H9 (cell line): ENCODE measurements at regions not wholly inside any gene's neighbourhood (a gene's known extent, or its start where the extent isn't known, plus 50 kb on each side); places are given as distances from the start of the nearest gene placed in this dataset.

Experiments used
- DNase-seq: peaks from one replicate; pipeline ENCODE4 v3.0.0-alpha.2; 2017
- H2AFZ ChIP-seq: one replicate; pipeline ENCODE4 v1.6.1; 2013; ENCODE audit warnings: mild to moderate bottlenecking, low read length, control low read depth, moderate library complexity
- H2AK5ac ChIP-seq: 2 replicates; pipeline ENCODE4 v1.6.1; 2013; ENCODE audit warnings: low read length, control low read depth, mixed read lengths; ENCODE audit not compliant: insufficient read length
- H2BK120ac ChIP-seq: one replicate; pipeline ENCODE4 v1.6.1; 2013; ENCODE audit warnings: low read depth, mild to moderate bottlenecking, low read length, control low read depth, inconsistent platforms; ENCODE audit not compliant: poor library complexity, severe bottlenecking
- H2BK12ac ChIP-seq: 2 replicates; pipeline ENCODE4 v1.6.1; 2013; ENCODE audit warnings: low read length, control low read depth, mixed read lengths, low read depth; ENCODE audit not compliant: insufficient read length
- H2BK15ac ChIP-seq: 2 replicates; pipeline ENCODE4 v1.6.1; 2013; ENCODE audit warnings: low read depth, low read length, control low read depth
- H2BK20ac ChIP-seq: one replicate; pipeline ENCODE4 v1.6.1; 2013; ENCODE audit warnings: low read depth, mild to moderate bottlenecking, low read length, control low read depth, inconsistent platforms; ENCODE audit not compliant: poor library complexity, severe bottlenecking
- H2BK5ac ChIP-seq: 2 replicates; pipeline ENCODE4 v1.6.1; 2013; ENCODE audit warnings: low read length, control low read depth, mixed read lengths; ENCODE audit not compliant: insufficient read length
- H3K14ac ChIP-seq: 2 replicates; pipeline ENCODE4 v1.6.1; 2013; ENCODE audit warnings: low read length, control low read depth; ENCODE audit not compliant: insufficient read depth
- H3K18ac ChIP-seq: 2 replicates; pipeline ENCODE4 v1.6.1; 2013; ENCODE audit warnings: low read depth, mild to moderate bottlenecking, mixed read lengths, low read length, control low read depth; ENCODE audit not compliant: insufficient read length
- H3K23ac ChIP-seq: 2 replicates; pipeline ENCODE4 v1.6.1; 2013; ENCODE audit warnings: low read length, control low read depth, mixed read lengths, low read depth; ENCODE audit not compliant: insufficient read length
- H3K23me2 ChIP-seq: 2 replicates; pipeline ENCODE4 v1.6.1; 2013; ENCODE audit warnings: low read depth, mild to moderate bottlenecking, mixed read lengths, low read length, control low read depth; ENCODE audit not compliant: insufficient read length, poor library complexity, severe bottlenecking
- H3K27ac ChIP-seq: 2 replicates; pipeline ENCODE4 v1.5.1; 2013; ENCODE audit warnings: low read length, control low read depth, mixed read lengths, low read depth; ENCODE audit not compliant: insufficient read length
- H3K27me3 ChIP-seq: 2 replicates; pipeline ENCODE4 v1.6.1; 2013; ENCODE audit warnings: low read length, control low read depth, inconsistent platforms; ENCODE audit not compliant: insufficient read depth
- H3K4ac ChIP-seq: 2 replicates; pipeline ENCODE4 v1.6.1; 2013; ENCODE audit warnings: low read depth, mild to moderate bottlenecking, control low read depth, inconsistent platforms, low read length, moderate library complexity
- H3K4me1 ChIP-seq: 2 replicates; pipeline ENCODE4 v1.6.1; 2013; ENCODE audit warnings: low read length, control low read depth, inconsistent platforms; ENCODE audit not compliant: insufficient read depth
- H3K4me2 ChIP-seq: 2 replicates; pipeline ENCODE4 v1.6.1; 2013; ENCODE audit warnings: low read length, control low read depth, mixed read lengths; ENCODE audit not compliant: insufficient read length, insufficient read depth
- H3K56ac ChIP-seq: 2 replicates; pipeline ENCODE4 v1.6.1; 2013; ENCODE audit warnings: low read depth, mild to moderate bottlenecking, mixed read lengths, low read length, control low read depth; ENCODE audit not compliant: insufficient read length
- H3K79me1 ChIP-seq: 2 replicates; pipeline ENCODE4 v1.6.1; 2013; ENCODE audit warnings: low read depth, mild to moderate bottlenecking, moderate library complexity, low read length, control low read depth, inconsistent platforms; ENCODE audit not compliant: insufficient read depth, poor library complexity, severe bottlenecking
- H3K79me2 ChIP-seq: 2 replicates; pipeline ENCODE4 v1.6.1; 2013; ENCODE audit warnings: low read length, control low read depth, inconsistent platforms; ENCODE audit not compliant: insufficient read depth
- H3K9ac ChIP-seq: 2 replicates; pipeline ENCODE4 v1.6.1; 2013; ENCODE audit warnings: low read length, control low read depth, mixed read lengths; ENCODE audit not compliant: insufficient read length; ENCODE audit errors: extremely low read depth
- H3K9me3 ChIP-seq: one replicate; pipeline ENCODE4 v1.6.1; 2013; ENCODE audit warnings: low read depth, low read length, inconsistent platforms; ENCODE audit not compliant: control insufficient read depth
- H3T11ph ChIP-seq: one replicate; pipeline ENCODE4 v1.6.1; 2013; ENCODE audit warnings: mild to moderate bottlenecking, low read length, control low read depth, inconsistent platforms
- H4K20me1 ChIP-seq: one replicate; pipeline ENCODE4 v1.6.1; 2013; ENCODE audit not compliant: control insufficient read depth, insufficient read length, insufficient read depth
- H4K5ac ChIP-seq: 2 replicates; pipeline ENCODE4 v1.6.1; 2013; ENCODE audit warnings: low read depth, mild to moderate bottlenecking, mixed read lengths, low read length, control low read depth; ENCODE audit not compliant: insufficient read length
- H4K8ac ChIP-seq: replicated peaks from 2 replicates; pipeline ENCODE4 v1.6.1; 2013; ENCODE audit warnings: low read length, control low read depth, mixed read lengths, low read depth; ENCODE audit not compliant: insufficient read length
- H4K91ac ChIP-seq: 2 replicates; pipeline ENCODE4 v1.6.1; 2013; ENCODE audit warnings: low read depth, mild to moderate bottlenecking, moderate library complexity, mixed read lengths, low read length, control low read depth; ENCODE audit not compliant: insufficient read length
- H3K27ac Mint-ChIP-seq, 3 experiments: 2 replicates in 2 of 3; 3 replicates in 1 of 3; pipeline ENCODE4 v1.8.0; 2020 to 2021; ENCODE audit warnings: mixed read lengths in 3 of 3, mild to moderate bottlenecking in 1 of 3, moderate library complexity in 1 of 3
- H3K27me3 Mint-ChIP-seq: 2 replicates; pipeline ENCODE4 v1.8.0; 2021; ENCODE audit warnings: low read depth, mild to moderate bottlenecking, moderate library complexity, mixed read lengths
- H3K36me3 Mint-ChIP-seq, 3 experiments: 2 replicates in 2 of 3; 3 replicates in 1 of 3; pipeline ENCODE4 v1.8.0; 2020 to 2021; ENCODE audit warnings: low read depth in 3 of 3, mixed read lengths in 3 of 3; ENCODE audit not compliant: insufficient read depth in 1 of 3
- H3K4me1 Mint-ChIP-seq, 2 experiments: 2 replicates each; pipeline ENCODE4 v1.8.0; 2020; ENCODE audit warnings: mixed read lengths in 2 of 2
- H3K4me3 Mint-ChIP-seq, 2 experiments: 2 replicates in 1 of 2; 3 replicates in 1 of 2; pipeline ENCODE4 v1.8.0; 2020 to 2021; ENCODE audit warnings: mild to moderate bottlenecking in 2 of 2, mixed read lengths in 2 of 2, moderate library complexity in 1 of 2
- H3K9me3 Mint-ChIP-seq, 2 experiments: 2 replicates in 1 of 2; 3 replicates in 1 of 2; pipeline ENCODE4 v1.8.0; 2020; ENCODE audit warnings: mild to moderate bottlenecking in 2 of 2, mixed read lengths in 2 of 2, moderate library complexity in 1 of 2
- WGBS: extraction: QIAGEN DNeasy Blood & Tissue Kit; methylation state at CpG from one replicate; pipeline ENCODE4 v1.1.7; 2013; ENCODE audit warnings: missing lambda C conversion rate, low lambda C conversion rate, mixed read lengths; ENCODE audit not compliant: insufficient read length; ENCODE audit errors: extremely low coverage; 5-methylcytosine and 5-hydroxymethylcytosine counted together
- TF ChIP-seq, protein P1 (sequence below): fragments of 200-600 bp; sonication (generic); conservative IDR thresholded peaks from 3 replicates; pipeline ENCODE4 v1.8.0; 2021; ENCODE audit warnings: antibody characterized with exemption, mild to moderate bottlenecking

DNA sequence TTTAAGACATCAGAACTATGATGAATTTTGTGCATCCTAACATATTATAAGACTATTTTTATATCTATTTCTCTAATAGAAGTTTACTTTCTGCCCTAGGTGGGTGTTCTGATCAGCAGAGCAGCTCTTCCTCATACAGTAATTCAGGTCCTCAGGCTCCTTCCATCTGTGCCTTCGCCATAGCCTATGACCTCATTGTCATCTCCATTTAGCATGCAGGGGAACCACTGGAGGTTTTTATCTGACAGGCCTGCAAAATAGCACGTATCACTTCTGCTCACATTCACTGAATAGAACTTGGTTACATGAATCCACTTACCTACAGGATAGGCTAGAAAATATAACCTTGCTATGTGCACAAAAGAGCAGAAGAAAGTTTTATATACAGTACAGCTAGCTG lies 159.4 kb upstream of the CCNH start:
- Mint-ChIP-seq H3K27me3 (no peaks in the 10 kb centered on the region), H3K36me3 (no peaks in the 10 kb centered on the region), H3K4me3 (no peak overlapping the region), H3K27ac (no peak overlapping the region), H3K9me3 (no peaks in the 10 kb centered on the region), H3K4me1 (peaks cover 9 to 12% of the 10 kb centered on the region in 2 experiments)
- Histone ChIP-seq H2AFZ (no peak overlapping the region), H3T11ph (no peak overlapping the region), H3K4me2 (no peak overlapping the region), H3K27me3 (no peaks in the 10 kb centered on the region), H3K23ac (no peak overlapping the region), H3K4me1 (no peaks in the 10 kb centered on the region), H2AK5ac (no peak overlapping the region), H3K18ac (no peak overlapping the region), H2BK120ac (no peak overlapping the region), H2BK20ac (no peak overlapping the region), H3K79me2 (no peaks in the 10 kb centered on the region), H3K4ac (no peak overlapping the region), H4K20me1 (no peaks in the 10 kb centered on the region), H3K56ac (no peak overlapping the region), H3K14ac (no peak overlapping the region), H4K91ac (no peak overlapping the region), H3K9me3 (no peaks in the 10 kb centered on the region), H3K23me2 (no peaks in the 10 kb centered on the region), H3K79me1 (no peaks in the 10 kb centered on the region), H4K5ac (no peak overlapping the region), H3K27ac (no peak overlapping the region), H2BK5ac (no peak overlapping the region), H4K8ac (no peak overlapping the region), H2BK12ac (no peak overlapping the region), H3K9ac (no peak overlapping the region), H2BK15ac (no peak overlapping the region)
- WGBS, result no CpG with 5 or more reads among the region's 2 CpGs
- no peak for DNase-seq
- TF ChIP-seq, protein P1, sequence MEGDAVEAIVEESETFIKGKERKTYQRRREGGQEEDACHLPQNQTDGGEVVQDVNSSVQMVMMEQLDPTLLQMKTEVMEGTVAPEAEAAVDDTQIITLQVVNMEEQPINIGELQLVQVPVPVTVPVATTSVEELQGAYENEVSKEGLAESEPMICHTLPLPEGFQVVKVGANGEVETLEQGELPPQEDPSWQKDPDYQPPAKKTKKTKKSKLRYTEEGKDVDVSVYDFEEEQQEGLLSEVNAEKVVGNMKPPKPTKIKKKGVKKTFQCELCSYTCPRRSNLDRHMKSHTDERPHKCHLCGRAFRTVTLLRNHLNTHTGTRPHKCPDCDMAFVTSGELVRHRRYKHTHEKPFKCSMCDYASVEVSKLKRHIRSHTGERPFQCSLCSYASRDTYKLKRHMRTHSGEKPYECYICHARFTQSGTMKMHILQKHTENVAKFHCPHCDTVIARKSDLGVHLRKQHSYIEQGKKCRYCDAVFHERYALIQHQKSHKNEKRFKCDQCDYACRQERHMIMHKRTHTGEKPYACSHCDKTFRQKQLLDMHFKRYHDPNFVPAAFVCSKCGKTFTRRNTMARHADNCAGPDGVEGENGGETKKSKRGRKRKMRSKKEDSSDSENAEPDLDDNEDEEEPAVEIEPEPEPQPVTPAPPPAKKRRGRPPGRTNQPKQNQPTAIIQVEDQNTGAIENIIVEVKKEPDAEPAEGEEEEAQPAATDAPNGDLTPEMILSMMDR, result no peak
